PC-9 (cell line): ENCODE measurements at regions not wholly inside any gene's neighbourhood (a gene's known extent, or its start where the extent isn't known, plus 50 kb on each side); places are given as distances from the start of the nearest gene placed in this dataset.

Experiments used
- BruUV-seq: library from RNA; stranded (reverse); fragments of 400-500 nt; replicated peaks from 2 replicates; lab custom pipeline; 2021; lab: Mats Ljungman, UMichigan
- CTCF ChIA-PET: fragments of 300-600 bp; sonication (Branson Sonifier 250); formaldehyde crosslinking; loops from one replicate; lab custom pipeline; 2022; ENCODE audit warnings: antibody characterized with exemption; lab: Charles Lee
- POLR2A ChIA-PET: fragments of 300-600 bp; sonication (Branson Sonifier 250); formaldehyde crosslinking; loops from one replicate; lab custom pipeline; 2022; ENCODE audit warnings: antibody characterized with exemption; ENCODE audit not compliant: unreplicated experiment; lab: Charles Lee
- DNase-seq, 2 experiments: peaks; one replicate each; pipeline versions ENCODE4 v3.0.0 to v3.0.0-alpha.2; 2015 to 2022; ENCODE audit warnings: mixed read lengths in 1 of 2
- H2AFZ ChIP-seq: fragments of 200-600 bp; sonication (generic); 2 replicates; pipeline ENCODE4 v1.8.1; 2017; ENCODE audit warnings: antibody characterized with exemption
- H3F3A ChIP-seq: fragments of 200-600 bp; sonication (generic); 2 replicates; pipeline ENCODE4 v1.8.1; 2017; ENCODE audit warnings: antibody characterized with exemption, mild to moderate bottlenecking, low read depth; ENCODE audit not compliant: insufficient read depth
- H3K27ac ChIP-seq: fragments of 200-600 bp; sonication (generic); 2 replicates; pipeline ENCODE4 v1.6.1; 2016; ENCODE audit warnings: mixed run types
- H3K27me3 ChIP-seq: fragments of 200-600 bp; sonication (generic); 2 replicates; pipeline ENCODE4 v1.6.1; 2016; ENCODE audit warnings: low read depth, mixed run types; ENCODE audit not compliant: insufficient read depth
- H3K36me3 ChIP-seq: fragments of 200-600 bp; sonication (generic); 2 replicates; pipeline ENCODE4 v1.6.1; 2016; ENCODE audit warnings: low read depth, mixed run types
- H3K4me1 ChIP-seq: fragments of 200-600 bp; sonication (generic); replicated peaks from 2 replicates; pipeline ENCODE4 v1.6.1; 2016; ENCODE audit warnings: mixed run types; ENCODE audit not compliant: insufficient read depth
- H3K4me2 ChIP-seq: fragments of 200-600 bp; sonication (generic); 2 replicates; pipeline ENCODE4 v1.6.1; 2017; ENCODE audit warnings: mixed run types
- H3K4me3 ChIP-seq: fragments of 200-600 bp; sonication (generic); 2 replicates; pipeline ENCODE4 v1.6.1; 2016; ENCODE audit warnings: mixed run types
- H3K79me2 ChIP-seq: fragments of 200-600 bp; sonication (generic); 2 replicates; pipeline ENCODE4 v1.6.1; 2017; ENCODE audit warnings: low read depth, mixed run types
- H3K9me2 ChIP-seq: fragments of 200-600 bp; sonication (generic); 2 replicates; pipeline ENCODE4 v1.8.1; 2017; ENCODE audit warnings: mild to moderate bottlenecking; ENCODE audit not compliant: insufficient read depth
- H3K9me3 ChIP-seq: fragments of 200-600 bp; sonication (generic); 2 replicates; pipeline ENCODE4 v1.8.1; 2016; ENCODE audit warnings: low read depth; ENCODE audit not compliant: insufficient read depth
- H4K20me1 ChIP-seq: fragments of 200-600 bp; sonication (generic); 2 replicates; pipeline ENCODE4 v1.8.1; 2017; ENCODE audit not compliant: insufficient read depth
- CTCF ChIP-seq: fragments of 200-600 bp; sonication (generic); conservative IDR thresholded peaks from 2 replicates; pipeline ENCODE4 v1.6.1; 2017; ENCODE audit warnings: mixed run types, antibody characterized with exemption, mild to moderate bottlenecking, moderate library complexity
- EZH2 ChIP-seq: fragments of 200-600 bp; sonication (generic); IDR thresholded peaks from 2 replicates; pipeline ENCODE4 v1.8.0; 2017; ENCODE audit warnings: antibody characterized with exemption, low read depth
- intact Hi-C: fragments of 100-400 bp; cut with micrococcal nuclease; formaldehyde crosslinking; loops from one replicate; pipeline ENCODE4 v1.10.0; 2022; ENCODE audit not compliant: unreplicated experiment

- intact Hi-C loops: no loop called here
- Histone ChIP-seq H3K36me3 (no peaks in the 10 kb centered on the region), H3K79me2 (no peaks in the 10 kb centered on the region), H3K27me3 (no peaks in the 10 kb centered on the region), H3K27ac (no peak overlapping the region), H2AFZ (no peak overlapping the region), H3K9me3 (no peaks in the 10 kb centered on the region), H4K20me1 (no peaks in the 10 kb centered on the region), H3K9me2 (no peaks in the 10 kb centered on the region; the same call in 1 of the 2 replicates), H3K4me1 (no peaks in the 10 kb centered on the region), H3K4me3 (no peak overlapping the region), H3K4me2 (no peak overlapping the region), H3F3A (no peaks in the 10 kb centered on the region)
- CTCF ChIA-PET: no interaction called here
- POLR2A ChIA-PET: no interaction called here
- no peak for TF ChIP-seq EZH2
- DNase-seq: no peak
- BruUV-seq: no TSS peak
Observed at GRCh38 chr12:58814036-58814435, 106.3 kb downstream of the LRIG3 start.

DNA sequence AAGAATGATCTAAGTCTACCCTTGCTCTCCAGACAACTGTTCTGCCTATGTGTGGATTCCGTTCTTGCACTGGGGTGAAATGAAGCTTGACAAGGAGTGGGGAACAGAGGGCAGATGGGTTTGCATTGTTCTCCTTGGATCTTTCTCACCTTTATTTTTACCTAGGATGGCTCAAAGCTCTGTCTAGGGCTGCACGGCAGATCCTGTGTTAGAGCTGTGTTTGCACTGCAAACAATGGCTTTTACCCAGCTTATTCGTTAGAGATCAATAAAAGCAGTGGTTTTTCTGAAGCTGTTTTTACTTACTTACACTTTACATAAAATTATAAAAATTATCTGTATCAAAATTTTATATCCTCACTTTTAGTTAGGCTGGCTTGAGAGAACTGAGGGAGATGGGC, 105.1 kb downstream of the LRIG3 start:
- H3K27ac ChIP-seq: no peak overlapping the region
- H3K9me3 ChIP-seq: no peaks in the 10 kb centered on the region
- H3F3A ChIP-seq: no peaks in the 10 kb centered on the region
- ChIA-PET POLR2A (interaction anchor here (0.6 kb wide), 1 partner anchor 87 kb away, joined by 3 read pairs; no protein-coding TSS in a partner anchor), CTCF (no interaction called here)
- no peaks in the 10 kb centered on the region for H3K27me3 ChIP-seq
- TF ChIP-seq EZH2 (no peak), CTCF (no peak)
- no peaks in the 10 kb centered on the region for H3K79me2 ChIP-seq
- no peak for DNase-seq
- intact Hi-C loops: no loop called here
- no peak overlapping the region for H2AFZ ChIP-seq
- BruUV-seq: no TSS peak
- H3K9me2 ChIP-seq: no peaks in the 10 kb centered on the region; the same call in 1 of the 2 replicates
- no peak overlapping the region for H3K4me3 ChIP-seq
- H4K20me1 ChIP-seq: no peaks in the 10 kb centered on the region
- no peaks in the 10 kb centered on the region for H3K4me1 ChIP-seq
- H3K36me3 ChIP-seq: no peaks in the 10 kb centered on the region
- no peak overlapping the region for H3K4me2 ChIP-seq

GRCh38 chr12:58818546-58818945, 101.8 kb downstream of the LRIG3 start:
- POLR2A ChIA-PET: no interaction called here
- BruUV-seq: no TSS peak

More at GRCh38 chr12:58818546-58818945, 101.8 kb downstream of the LRIG3 start:
- no peak for DNase-seq
- no peak overlapping the region for H3K4me2 ChIP-seq
- H4K20me1 ChIP-seq: no peaks in the 10 kb centered on the region
- no peaks in the 10 kb centered on the region for H3K4me1 ChIP-seq
- no peak overlapping the region for H2AFZ ChIP-seq
- H3K36me3 ChIP-seq: no peaks in the 10 kb centered on the region
- CTCF ChIA-PET: no interaction called here
- no peak overlapping the region for H3K4me3 ChIP-seq
- H3K27ac ChIP-seq: no peak overlapping the region
- intact Hi-C loops: no loop called here
- H3F3A ChIP-seq: no peaks in the 10 kb centered on the region
- H3K9me3 ChIP-seq: no peaks in the 10 kb centered on the region
- no peaks in the 10 kb centered on the region for H3K27me3 ChIP-seq
- no peaks in the 10 kb centered on the region for H3K79me2 ChIP-seq
- no peaks in the 10 kb centered on the region; the same call in 1 of the 2 replicates for H3K9me2 ChIP-seq
- TF ChIP-seq CTCF (no peak), EZH2 (no peak)
